ENCODE measurements at regions not wholly inside any gene's neighbourhood (a gene's known extent, or its start where the extent isn't known, plus 50 kb on each side); places are given as distances from the start of the nearest gene placed in this dataset.

GRCh38 chr6:84333842-84334241 lies 106.4 kb upstream of the CEP162 start:
- DNase-seq (ENCODE audit: extremely low read depth in 1 of 4, low spot score in 3 of 4) (no peak), FAIRE-seq (no peak), ATAC-seq (no peak)
- H3K27me3 ChIP-seq (ENCODE audit: control insufficient read depth in 2 of 2, insufficient read depth in 2 of 2, low read length in 2 of 2), result no peaks in the 10 kb centered on the region
- in situ Hi-C loops (cut with MboI) (no loop called here), intact Hi-C loops (cut with micrococcal nuclease) (no loop called here)
- H3K4me2 ChIP-seq (ENCODE audit: insufficient read depth, low read length), result no peak overlapping the region
- no peaks in the 10 kb centered on the region for H3K4me1 ChIP-seq (replicated peaks in 1 of 2; ENCODE audit: control insufficient read depth in 2 of 2, insufficient read depth in 2 of 2, low read length in 2 of 2)
- H3K27ac ChIP-seq (ENCODE audit: extremely low read depth, low read depth, low read length), result no peak overlapping the region
- no peaks in the 10 kb centered on the region for H3K79me2 ChIP-seq (ENCODE audit: control insufficient read depth, insufficient read depth, low read length)
- BruUV-seq (replicated peaks), result no TSS peak
- ChIA-PET POLR2A (interaction anchor here (0.7 to 1.2 kb wide), 2 partner anchors 17 to 25 kb away, joined by 3 to 4 read pairs; no protein-coding TSS in a partner anchor), CTCF (ENCODE audit: low intra/inter-chr PET ratio) (no interaction called here)
- H3K36me3 ChIP-seq (ENCODE audit: control insufficient read depth, insufficient read depth, low read length), result no peaks in the 10 kb centered on the region
- no peaks in the 10 kb centered on the region for H3K9me3 ChIP-seq (replicated peaks; ENCODE audit: control insufficient read depth, insufficient read depth, low read depth, low read length)
- no peak overlapping the region for H3K4me3 ChIP-seq
- no peak overlapping the region for H3K9ac ChIP-seq (ENCODE audit: insufficient read depth in 1 of 2, low read depth in 2 of 2, low read length in 2 of 2)
- TF ChIP-seq SP2 (IDR thresholded peaks at IDR 0.05; ENCODE audit: extremely low read depth, low read depth, low read length, poor library complexity, severe bottlenecking) (no peak), STAG1 (CRISPR knock-in tag; IDR thresholded peaks at IDR 0.05; ENCODE audit: borderline replicate concordance) (no peak), CCAR2 (IDR thresholded peaks at IDR 0.05; ENCODE audit: low read depth, low read length) (no peak)
- TF ChIP-seq, protein P1, sequence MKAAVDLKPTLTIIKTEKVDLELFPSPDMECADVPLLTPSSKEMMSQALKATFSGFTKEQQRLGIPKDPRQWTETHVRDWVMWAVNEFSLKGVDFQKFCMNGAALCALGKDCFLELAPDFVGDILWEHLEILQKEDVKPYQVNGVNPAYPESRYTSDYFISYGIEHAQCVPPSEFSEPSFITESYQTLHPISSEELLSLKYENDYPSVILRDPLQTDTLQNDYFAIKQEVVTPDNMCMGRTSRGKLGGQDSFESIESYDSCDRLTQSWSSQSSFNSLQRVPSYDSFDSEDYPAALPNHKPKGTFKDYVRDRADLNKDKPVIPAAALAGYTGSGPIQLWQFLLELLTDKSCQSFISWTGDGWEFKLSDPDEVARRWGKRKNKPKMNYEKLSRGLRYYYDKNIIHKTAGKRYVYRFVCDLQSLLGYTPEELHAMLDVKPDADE (conservative IDR thresholded peaks at IDR 0.05; ENCODE audit: control insufficient read depth, low read depth, low read length), result no peak
- H2AFZ ChIP-seq (ENCODE audit: low read depth, low read length), result no peak overlapping the region
- no peaks in the 10 kb centered on the region for H3K9me1 ChIP-seq (ENCODE audit: control insufficient read depth, insufficient read depth, low read length)
- 8% methylated on average over 5 of the region's 5 CpGs for WGBS (ENCODE audit: insufficient coverage, low coverage, missing lambda C conversion rate)
- no peaks in the 10 kb centered on the region for H4K20me1 ChIP-seq (replicated peaks; ENCODE audit: control insufficient read depth, insufficient read depth, low read length)

All from K562 (cell line).